HEK293 (cell line): ENCODE measurements at regions not wholly inside any gene's neighbourhood (a gene's known extent, or its start where the extent isn't known, plus 50 kb on each side); places are given as distances from the start of the nearest gene placed in this dataset.

Source experiments
- CTCF ChIA-PET: fragments of 350-600 bp; formaldehyde crosslinking; extraction: SDS; loops from one replicate; lab custom pipeline; 2021; ENCODE audit warnings: antibody characterized with exemption; lab: Yijun Ruan, JAX
- POLR2A ChIA-PET: fragments of 300-600 bp; formaldehyde crosslinking; extraction: SDS; loops from one replicate; lab custom pipeline; 2020; ENCODE audit warnings: antibody characterized with exemption, inconsistent platforms; lab: Yijun Ruan, JAX
- H3K27ac ChIP-seq: fragments of 200-500 bp; sonication (Bioruptor generic); 2 replicates; pipeline ENCODE4 v1.5.1; 2014; ENCODE audit warnings: low read depth, low read length, control low read depth, inconsistent platforms; ENCODE audit errors: extremely low read depth
- H3K36me3 ChIP-seq, 2 experiments: fragments of 200-500 bp in 1 of 2; sonication (Bioruptor generic) in 1 of 2; 1 replicate in 1 of 2; 2 replicates in 1 of 2; pipeline ENCODE4 v1.5.1; 2014 to 2017; ENCODE audit warnings: inconsistent platforms in 2 of 2, low read length in 2 of 2; ENCODE audit not compliant: control insufficient read depth in 2 of 2, insufficient read depth in 1 of 2
- H3K4me1 ChIP-seq: fragments of 200-500 bp; sonication (Bioruptor generic); 2 replicates; pipeline ENCODE4 v1.5.1; 2014; ENCODE audit warnings: mild to moderate bottlenecking, low read length, inconsistent platforms; ENCODE audit not compliant: control insufficient read depth, insufficient read depth
- H3K4me3 ChIP-seq: 2 replicates; pipeline ENCODE4 v1.5.1; 2011; ENCODE audit warnings: low read depth, mild to moderate bottlenecking, control low read depth, low read length, moderate library complexity
- H3K9me3 ChIP-seq: fragments of 200-500 bp; sonication (Bioruptor generic); 2 replicates; pipeline ENCODE4 v1.5.1; 2014; ENCODE audit warnings: low read depth, low read length, inconsistent platforms; ENCODE audit not compliant: control insufficient read depth, insufficient read depth
- BCL11A ChIP-seq: fragments of 450-650 bp; formaldehyde crosslinking; IDR thresholded peaks from 2 replicates; pipeline ENCODE4 v1.5.1; 2016; ENCODE audit warnings: low read depth, missing biosample characterization, missing genetic modification characterization
- EGR2 ChIP-seq: fragments of 450-650 bp; formaldehyde crosslinking; IDR thresholded peaks from 2 replicates; pipeline ENCODE4 v1.5.1; 2016; ENCODE audit warnings: low read depth, missing biosample characterization, missing genetic modification characterization
- GLIS1 ChIP-seq: fragments of 450-650 bp; formaldehyde crosslinking; IDR thresholded peaks from 2 replicates; pipeline ENCODE4 v1.5.1; 2016; ENCODE audit warnings: missing biosample characterization, missing genetic modification characterization
- HOXA7 ChIP-seq: sonication (generic); formaldehyde crosslinking; IDR thresholded peaks from 2 replicates; pipeline ENCODE4 v1.8.1; 2022; ENCODE audit warnings: missing genetic modification reagents, borderline replicate concordance
- IKZF3 ChIP-seq: fragments of 450-650 bp; IDR thresholded peaks from 2 replicates; pipeline ENCODE4 v1.5.0; 2018; ENCODE audit warnings: missing biosample characterization, mild to moderate bottlenecking, missing genetic modification characterization, moderate library complexity
- MYNN ChIP-seq: fragments of 450-650 bp; formaldehyde crosslinking; IDR thresholded peaks from 2 replicates; pipeline ENCODE4 v1.5.1; 2016; ENCODE audit warnings: missing biosample characterization, missing genetic modification characterization, borderline replicate concordance
- SALL2 ChIP-seq: fragments of 450-650 bp; formaldehyde crosslinking; IDR thresholded peaks from 2 replicates; pipeline ENCODE4 v1.5.0; 2017; ENCODE audit warnings: missing biosample characterization, mild to moderate bottlenecking, missing genetic modification characterization, borderline replicate concordance
- YY1 ChIP-seq: fragments of 450-650 bp; formaldehyde crosslinking; IDR thresholded peaks from 2 replicates; pipeline ENCODE4 v1.5.1; 2018; ENCODE audit warnings: missing biosample characterization, missing genetic modification characterization
- ZNF133 ChIP-seq: fragments of 450-650 bp; formaldehyde crosslinking; IDR thresholded peaks from 2 replicates; pipeline ENCODE4 v1.5.1; 2016; ENCODE audit warnings: missing biosample characterization, missing genetic modification characterization
- ZNF157 ChIP-seq: fragments of 450-650 bp; formaldehyde crosslinking; IDR thresholded peaks from 2 replicates; pipeline ENCODE4 v1.5.1; 2016; ENCODE audit warnings: missing biosample characterization, missing genetic modification characterization
- ZNF16 ChIP-seq: fragments of 450-650 bp; formaldehyde crosslinking; IDR thresholded peaks from 2 replicates; pipeline ENCODE4 v1.5.1; 2016; ENCODE audit warnings: low read depth, missing biosample characterization, missing genetic modification characterization
- ZNF169 ChIP-seq: fragments of 450-650 bp; formaldehyde crosslinking; IDR thresholded peaks from 2 replicates; pipeline ENCODE4 v1.5.1; 2016; ENCODE audit warnings: missing biosample characterization, missing genetic modification characterization
- ZNF24 ChIP-seq: fragments of 450-650 bp; formaldehyde crosslinking; IDR thresholded peaks from 2 replicates; pipeline ENCODE4 v1.5.1; 2016; ENCODE audit warnings: missing biosample characterization, missing genetic modification characterization
- ZNF311 ChIP-seq: fragments of 450-650 bp; formaldehyde crosslinking; IDR thresholded peaks from 2 replicates; pipeline ENCODE4 v1.5.1; 2017; ENCODE audit warnings: missing biosample characterization, missing genetic modification characterization, borderline replicate concordance
- ZNF423 ChIP-seq: fragments of 450-650 bp; formaldehyde crosslinking; IDR thresholded peaks from 2 replicates; pipeline ENCODE4 v1.5.1; 2016; ENCODE audit warnings: missing biosample characterization, missing genetic modification characterization
- ZNF501 ChIP-seq: fragments of 450-650 bp; formaldehyde crosslinking; IDR thresholded peaks from 2 replicates; pipeline ENCODE4 v1.5.1; 2016; ENCODE audit warnings: missing biosample characterization, missing genetic modification characterization
- ZNF548 ChIP-seq: fragments of 450-650 bp; formaldehyde crosslinking; IDR thresholded peaks from 2 replicates; pipeline ENCODE4 v1.5.1; 2016; ENCODE audit warnings: missing biosample characterization, missing genetic modification characterization
- ZNF610 ChIP-seq: fragments of 450-650 bp; formaldehyde crosslinking; IDR thresholded peaks from 2 replicates; pipeline ENCODE4 v1.5.1; 2016; ENCODE audit warnings: missing biosample characterization, missing genetic modification characterization, borderline replicate concordance
- ZNF658 ChIP-seq: fragments of 450-650 bp; formaldehyde crosslinking; IDR thresholded peaks from 2 replicates; pipeline ENCODE4; 2016; ENCODE audit warnings: missing biosample characterization, missing genetic modification characterization
- ZNF660 ChIP-seq: fragments of 450-650 bp; IDR thresholded peaks from 2 replicates; pipeline ENCODE4 v1.5.1; 2018; ENCODE audit warnings: missing biosample characterization, mild to moderate bottlenecking, missing genetic modification characterization
- ZNF677 ChIP-seq: fragments of 450-650 bp; IDR thresholded peaks from 2 replicates; pipeline ENCODE4 v1.5.0; 2018; ENCODE audit warnings: missing biosample characterization, mild to moderate bottlenecking, missing genetic modification characterization, moderate library complexity
- ZNF785 ChIP-seq: fragments of 450-650 bp; formaldehyde crosslinking; IDR thresholded peaks from 2 replicates; pipeline ENCODE4 v1.5.1; 2016; ENCODE audit warnings: missing biosample characterization, missing genetic modification characterization
- ZNF830 ChIP-seq: fragments of 450-650 bp; IDR thresholded peaks from 2 replicates; pipeline ENCODE4 v1.5.0; 2018; ENCODE audit warnings: missing biosample characterization, missing genetic modification characterization, low read depth, mild to moderate bottlenecking, moderate library complexity
- ZNF837 ChIP-seq: fragments of 450-650 bp; formaldehyde crosslinking; IDR thresholded peaks from 2 replicates; pipeline ENCODE4 v1.5.1; 2016; ENCODE audit warnings: missing biosample characterization, missing genetic modification characterization
- TF ChIP-seq, protein P1 (sequence below): fragments of 450-650 bp; formaldehyde crosslinking; IDR thresholded peaks from 2 replicates; pipeline ENCODE4 v1.5.1; 2016; ENCODE audit warnings: missing biosample characterization, missing genetic modification characterization
- TF ChIP-seq, protein P2 (sequence below): fragments of 450-650 bp; formaldehyde crosslinking; IDR thresholded peaks from 2 replicates; pipeline ENCODE4 v1.5.1; 2016; ENCODE audit warnings: missing biosample characterization, missing genetic modification characterization, borderline replicate concordance
- TF ChIP-seq, protein P3 (sequence below): fragments of 450-650 bp; formaldehyde crosslinking; IDR thresholded peaks from 2 replicates; pipeline ENCODE4 v1.5.1; 2016; ENCODE audit warnings: missing biosample characterization, missing genetic modification characterization

DNA sequence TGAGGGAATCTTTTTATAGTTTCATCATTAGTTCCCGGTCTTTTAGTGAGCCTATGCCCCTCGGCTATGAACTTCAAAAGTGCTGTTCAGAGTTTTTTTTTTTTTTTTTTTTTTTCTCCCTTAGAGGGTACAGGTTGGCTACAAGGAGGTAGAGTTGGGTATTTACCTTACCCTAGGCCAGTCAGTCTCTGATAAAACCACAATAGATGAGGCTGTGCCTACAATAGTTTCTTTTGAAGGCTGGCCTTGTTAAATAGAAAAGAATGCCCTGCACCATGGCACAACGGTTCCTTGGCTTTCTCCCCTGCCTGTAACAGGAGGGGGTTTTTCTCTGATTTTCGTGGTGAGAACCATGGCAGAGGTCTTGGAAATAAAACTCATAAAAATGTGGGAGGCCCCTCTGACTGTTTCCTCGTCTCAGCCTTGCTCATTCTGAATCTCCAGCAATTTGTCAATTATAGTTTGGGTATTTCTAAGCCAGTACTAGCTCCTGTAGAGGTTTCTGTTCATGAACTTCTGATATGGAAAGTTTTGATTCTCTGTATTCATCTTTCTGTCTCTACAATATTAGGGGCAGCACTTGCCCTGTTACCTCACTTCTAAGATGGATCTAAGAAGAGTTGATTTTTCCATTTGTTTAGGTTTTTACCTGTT, 152.0 kb downstream of the MTRR start (continued):
- TF ChIP-seq GLIS1 (tag by site-specific recombination), result no peak

DNA sequence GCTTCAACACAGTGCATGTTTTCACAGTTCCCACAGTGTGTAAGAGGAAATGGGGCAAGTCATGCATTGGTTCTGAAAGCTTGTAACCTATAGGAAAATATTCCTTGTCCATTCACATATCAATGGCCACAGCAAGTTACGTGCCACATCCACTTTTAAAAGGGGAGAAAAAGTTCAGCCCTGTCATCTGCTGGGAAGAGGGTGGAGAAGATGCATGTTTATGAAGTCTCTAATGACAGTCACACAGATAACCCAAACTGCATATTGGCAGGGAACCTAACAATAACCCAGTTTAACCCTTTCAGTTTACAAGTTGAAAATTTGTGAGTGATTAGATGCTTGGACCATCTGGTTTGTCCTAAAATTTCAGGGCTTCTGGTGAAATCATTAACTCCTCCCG, 159.3 kb downstream of the MTRR start:
- TF ChIP-seq ZNF785 (tag by site-specific recombination) (no peak), ZNF610 (tag by site-specific recombination) (no peak), YY1 (tag by site-specific recombination) (no peak), MYNN (tag by site-specific recombination) (no peak), ZNF157 (tag by site-specific recombination) (no peak), ZNF311 (no peak), ZNF548 (tag by site-specific recombination) (no peak), ZNF677 (no peak), ZNF133 (tag by site-specific recombination) (no peak), ZNF423 (no peak), ZNF837 (tag by site-specific recombination) (no peak), SALL2 (tag by site-specific recombination) (no peak), ZNF16 (tag by site-specific recombination) (no peak), ZNF658 (tag by site-specific recombination) (no peak), IKZF3 (tag by site-specific recombination) (no peak), ZNF169 (tag by site-specific recombination) (no peak), EGR2 (tag by site-specific recombination) (no peak), ZNF660 (tag by site-specific recombination) (no peak)
- TF ChIP-seq, protein P1, sequence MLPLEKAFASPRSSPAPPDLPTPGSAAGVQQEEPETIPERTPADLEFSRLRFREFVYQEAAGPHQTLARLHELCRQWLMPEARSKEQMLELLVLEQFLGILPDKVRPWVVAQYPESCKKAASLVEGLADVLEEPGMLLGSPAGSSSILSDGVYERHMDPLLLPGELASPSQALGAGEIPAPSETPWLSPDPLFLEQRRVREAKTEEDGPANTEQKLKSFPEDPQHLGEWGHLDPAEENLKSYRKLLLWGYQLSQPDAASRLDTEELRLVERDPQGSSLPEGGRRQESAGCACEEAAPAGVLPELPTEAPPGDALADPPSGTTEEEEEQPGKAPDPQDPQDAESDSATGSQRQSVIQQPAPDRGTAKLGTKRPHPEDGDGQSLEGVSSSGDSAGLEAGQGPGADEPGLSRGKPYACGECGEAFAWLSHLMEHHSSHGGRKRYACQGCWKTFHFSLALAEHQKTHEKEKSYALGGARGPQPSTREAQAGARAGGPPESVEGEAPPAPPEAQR (tag by site-specific recombination), result no peak
- TF ChIP-seq, protein P2, sequence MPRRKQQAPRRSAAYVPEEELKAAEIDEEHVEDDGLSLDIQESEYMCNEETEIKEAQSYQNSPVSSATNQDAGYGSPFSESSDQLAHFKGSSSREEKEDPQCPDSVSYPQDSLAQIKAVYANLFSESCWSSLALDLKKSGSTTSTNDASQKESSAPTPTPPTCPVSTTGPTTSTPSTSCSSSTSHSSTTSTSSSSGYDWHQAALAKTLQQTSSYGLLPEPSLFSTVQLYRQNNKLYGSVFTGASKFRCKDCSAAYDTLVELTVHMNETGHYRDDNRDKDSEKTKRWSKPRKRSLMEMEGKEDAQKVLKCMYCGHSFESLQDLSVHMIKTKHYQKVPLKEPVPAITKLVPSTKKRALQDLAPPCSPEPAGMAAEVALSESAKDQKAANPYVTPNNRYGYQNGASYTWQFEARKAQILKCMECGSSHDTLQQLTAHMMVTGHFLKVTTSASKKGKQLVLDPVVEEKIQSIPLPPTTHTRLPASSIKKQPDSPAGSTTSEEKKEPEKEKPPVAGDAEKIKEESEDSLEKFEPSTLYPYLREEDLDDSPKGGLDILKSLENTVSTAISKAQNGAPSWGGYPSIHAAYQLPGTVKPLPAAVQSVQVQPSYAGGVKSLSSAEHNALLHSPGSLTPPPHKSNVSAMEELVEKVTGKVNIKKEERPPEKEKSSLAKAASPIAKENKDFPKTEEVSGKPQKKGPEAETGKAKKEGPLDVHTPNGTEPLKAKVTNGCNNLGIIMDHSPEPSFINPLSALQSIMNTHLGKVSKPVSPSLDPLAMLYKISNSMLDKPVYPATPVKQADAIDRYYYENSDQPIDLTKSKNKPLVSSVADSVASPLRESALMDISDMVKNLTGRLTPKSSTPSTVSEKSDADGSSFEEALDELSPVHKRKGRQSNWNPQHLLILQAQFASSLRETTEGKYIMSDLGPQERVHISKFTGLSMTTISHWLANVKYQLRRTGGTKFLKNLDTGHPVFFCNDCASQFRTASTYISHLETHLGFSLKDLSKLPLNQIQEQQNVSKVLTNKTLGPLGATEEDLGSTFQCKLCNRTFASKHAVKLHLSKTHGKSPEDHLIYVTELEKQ (tag by site-specific recombination), result no peak
- Histone ChIP-seq H3K4me1 (no peaks in the 10 kb centered on the region), H3K27ac (no peak overlapping the region), H3K36me3 (no peaks in the 10 kb centered on the region), H3K4me3 (no peak overlapping the region), H3K9me3 (no peaks in the 10 kb centered on the region)
- ChIA-PET POLR2A (no interaction called here), CTCF (interaction anchor here (0.6 to 2.0 kb wide), 2 partner anchors 101 to 1273 kb away, joined by 3 to 5 read pairs; no protein-coding TSS in a partner anchor)

DNA sequence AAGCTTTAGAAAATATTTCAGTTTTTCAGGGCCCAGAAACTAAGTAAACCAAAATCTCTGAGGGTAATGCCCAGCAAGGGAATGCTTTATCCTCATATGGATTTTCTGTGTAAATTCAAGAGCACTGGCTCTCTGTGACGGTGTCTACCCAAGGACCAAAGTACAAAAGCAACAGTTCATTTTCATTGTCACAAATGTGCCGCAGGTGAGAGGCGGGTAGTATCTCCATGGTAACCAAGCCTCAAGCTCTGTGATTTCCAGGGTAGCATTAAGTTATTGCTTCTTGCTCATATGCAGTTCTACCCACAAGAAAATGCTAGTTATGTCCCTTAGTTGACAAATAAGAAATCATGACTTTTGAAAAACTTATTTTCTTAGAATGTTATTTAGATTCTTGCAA, 164.3 kb downstream of the MTRR start:
- no peak overlapping the region for H3K4me3 ChIP-seq
- H3K4me1 ChIP-seq, result no peaks in the 10 kb centered on the region
- POLR2A ChIA-PET, result no interaction called here
- H3K9me3 ChIP-seq, result no peaks in the 10 kb centered on the region
- H3K36me3 ChIP-seq, result no peaks in the 10 kb centered on the region
- CTCF ChIA-PET, result interaction anchor here (1.0 kb wide), 1 partner anchor 32 kb away, joined by 3 read pairs; no protein-coding TSS in a partner anchor
- no peak for TF ChIP-seq ZNF830
- TF ChIP-seq ZNF501 (tag by site-specific recombination), result no peak
- no peak for TF ChIP-seq ZNF157 (tag by site-specific recombination)
- TF ChIP-seq, protein P3, sequence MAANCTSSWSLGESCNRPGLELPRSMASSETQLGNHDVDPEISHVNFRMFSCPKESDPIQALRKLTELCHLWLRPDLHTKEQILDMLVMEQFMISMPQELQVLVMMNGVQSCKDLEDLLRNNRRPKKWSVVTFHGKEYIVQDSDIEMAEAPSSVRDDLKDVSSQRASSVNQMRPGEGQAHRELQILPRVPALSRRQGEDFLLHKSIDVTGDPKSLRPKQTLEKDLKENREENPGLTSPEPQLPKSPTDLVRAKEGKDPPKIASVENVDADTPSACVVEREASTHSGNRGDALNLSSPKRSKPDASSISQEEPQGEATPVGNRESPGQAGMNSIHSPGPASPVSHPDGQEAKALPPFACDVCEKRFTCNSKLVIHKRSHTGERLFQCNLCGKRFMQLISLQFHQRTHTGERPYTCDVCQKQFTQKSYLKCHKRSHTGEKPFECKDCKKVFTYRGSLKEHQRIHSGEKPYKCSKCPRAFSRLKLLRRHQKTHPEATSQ (tag by site-specific recombination), result no peak
- no peak for TF ChIP-seq HOXA7 (CRISPR knock-in tag)
- TF ChIP-seq ZNF24 (tag by site-specific recombination), result no peak
- TF ChIP-seq BCL11A, result no peak
- H3K27ac ChIP-seq, result no peak overlapping the region
